Stimulated activated CD4-positive, alpha-beta T cell treated with anti-CD3 and anti-CD28 coated beads, Interleukin-4, amount 100 ng/mL, for 48 hours (primary cell): ENCODE measurements at regions not wholly inside any gene's neighbourhood (a gene's known extent, or its start where the extent isn't known, plus 50 kb on each side); places are given as distances from the start of the nearest gene placed in this dataset.

Experiments used
- DNase-seq, 2 donors: peaks; one replicate each; pipeline ENCODE4 v3.0.0-alpha.2; 2020; ENCODE audit warnings: low read depth in 2 of 2

- DNase-seq: no peak
These were observed 59.2 kb upstream of the RPS6KA3 start for GRCh38 chrX:20325786-20326388.

GRCh38 chrX:20322887-20323286 is 56.2 kb upstream of the RPS6KA3 start:
- DNase-seq: no peak

DNA sequence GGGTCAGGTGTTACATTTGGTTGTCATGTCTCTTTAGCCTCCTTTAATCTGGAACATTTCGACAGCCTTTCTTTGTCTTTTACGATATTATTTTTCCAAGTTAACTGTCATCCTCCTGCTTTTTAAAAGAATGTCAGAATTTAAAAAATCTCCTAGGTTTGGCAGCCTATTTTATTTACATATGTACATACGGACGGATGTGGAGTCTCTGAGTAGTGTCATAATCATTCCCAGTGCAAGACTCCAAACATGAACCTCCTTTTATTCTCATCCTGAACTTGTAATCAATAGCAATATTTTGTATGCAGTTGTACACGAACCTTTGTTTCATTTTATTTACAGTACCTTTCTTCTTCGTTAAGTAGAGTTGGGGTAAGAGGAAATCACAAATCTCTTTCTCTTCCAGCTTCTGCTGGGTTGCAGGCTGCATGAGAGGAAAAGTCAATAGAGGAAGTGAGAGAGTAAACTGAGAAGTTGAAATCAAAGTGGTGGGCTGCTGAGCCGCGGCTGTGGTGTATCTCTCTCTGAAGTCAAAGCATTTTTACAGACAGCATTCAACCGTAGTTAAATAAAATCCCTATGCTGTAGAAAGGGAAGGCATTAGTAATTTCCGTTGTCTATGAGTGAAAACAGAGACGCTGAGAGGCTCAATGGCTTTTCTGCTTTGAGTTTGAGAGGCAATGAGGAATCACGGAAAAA is 53.9 kb upstream of the RPS6KA3 start:
- DNase-seq: no peak

DNA sequence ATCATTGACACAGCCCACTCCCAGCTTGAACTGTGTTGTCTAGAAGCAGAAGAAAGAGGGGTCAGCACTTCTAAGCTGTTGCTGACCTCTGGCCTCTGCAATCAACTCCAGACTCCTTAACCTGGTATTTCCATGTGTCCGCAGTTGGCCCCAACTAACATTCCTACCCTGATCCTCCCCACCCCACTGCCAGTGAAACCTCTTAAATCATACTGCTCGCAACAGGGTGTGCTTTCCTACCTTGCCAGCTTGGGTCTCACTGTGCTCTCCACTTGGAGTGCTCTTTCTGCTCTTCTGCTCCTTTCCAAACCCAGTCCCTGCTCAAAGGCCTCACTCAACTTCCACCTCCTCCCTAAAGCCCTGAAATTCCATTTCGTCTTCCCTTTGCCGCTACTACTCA is 52.3 kb upstream of the RPS6KA3 start:
- DNase-seq: no peak

GRCh38 chrX:20317873-20318272 is 51.2 kb upstream of the RPS6KA3 start:
- DNase-seq: no peak
